BE2C (cell line): ENCODE measurements at regions not wholly inside any gene's neighbourhood (a gene's known extent, or its start where the extent isn't known, plus 50 kb on each side); places are given as distances from the start of the nearest gene placed in this dataset.
A peak's percentile ranks its signal among the peaks of the same experiment; 100 is the strongest.

ENCODE experiments used
- DNase-seq: peaks from one replicate; pipeline ENCODE4 v3.0.0-alpha.2; 2020
- H3K27me3 ChIP-seq: fragments of 250-450 bp; sonication (Bioruptor Pico); 2 replicates; pipeline ENCODE4 v1.5.1; 2020; ENCODE audit warnings: mild to moderate bottlenecking
- H3K36me3 ChIP-seq: fragments of 250-450 bp; sonication (Bioruptor Pico); 2 replicates; pipeline ENCODE4 v1.5.1; 2020; ENCODE audit warnings: mild to moderate bottlenecking
- H3K4me1 ChIP-seq: fragments of 250-450 bp; sonication (Bioruptor Pico); 2 replicates; pipeline ENCODE4 v1.5.1; 2020
- H3K4me3 ChIP-seq: 2 replicates; pipeline ENCODE4 v1.5.1; 2011; ENCODE audit warnings: low read depth, low read length
- H3K9me3 ChIP-seq: fragments of 250-450 bp; sonication (Bioruptor Pico); 2 replicates; pipeline ENCODE4 v1.5.1; 2020
- CTCF ChIP-seq: IDR thresholded peaks from 2 replicates; pipeline ENCODE4 v1.5.1; 2012; ENCODE audit warnings: mild to moderate bottlenecking, low read depth, low read length

DNA sequence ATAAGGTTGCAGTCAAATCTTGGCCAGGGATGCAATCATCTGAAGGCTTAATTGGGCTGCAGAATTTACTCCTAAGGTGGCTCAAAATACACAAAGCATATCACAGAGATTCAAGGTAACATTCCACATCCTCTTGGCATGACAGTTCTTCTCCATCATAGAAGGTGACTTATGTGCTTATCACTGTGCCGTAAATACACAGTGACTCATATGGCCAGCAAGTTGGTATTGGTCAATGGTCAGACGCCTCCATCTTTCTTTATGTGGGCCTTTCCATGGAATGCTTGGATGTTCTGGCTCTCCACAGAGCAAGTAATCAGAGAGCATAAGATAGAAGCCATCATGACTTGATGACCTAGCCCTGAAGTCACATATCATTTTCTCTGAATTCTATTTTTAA is 168.8 kb upstream of the ST8SIA2 start:
- Histone ChIP-seq H3K4me3 (no peak overlapping the region), H3K36me3 (no peaks in the 10 kb centered on the region), H3K4me1 (no peaks in the 10 kb centered on the region), H3K27me3 (no peaks in the 10 kb centered on the region), H3K9me3 (no peaks in the 10 kb centered on the region)
- TF ChIP-seq CTCF, result no peak
- no peak for DNase-seq

DNA sequence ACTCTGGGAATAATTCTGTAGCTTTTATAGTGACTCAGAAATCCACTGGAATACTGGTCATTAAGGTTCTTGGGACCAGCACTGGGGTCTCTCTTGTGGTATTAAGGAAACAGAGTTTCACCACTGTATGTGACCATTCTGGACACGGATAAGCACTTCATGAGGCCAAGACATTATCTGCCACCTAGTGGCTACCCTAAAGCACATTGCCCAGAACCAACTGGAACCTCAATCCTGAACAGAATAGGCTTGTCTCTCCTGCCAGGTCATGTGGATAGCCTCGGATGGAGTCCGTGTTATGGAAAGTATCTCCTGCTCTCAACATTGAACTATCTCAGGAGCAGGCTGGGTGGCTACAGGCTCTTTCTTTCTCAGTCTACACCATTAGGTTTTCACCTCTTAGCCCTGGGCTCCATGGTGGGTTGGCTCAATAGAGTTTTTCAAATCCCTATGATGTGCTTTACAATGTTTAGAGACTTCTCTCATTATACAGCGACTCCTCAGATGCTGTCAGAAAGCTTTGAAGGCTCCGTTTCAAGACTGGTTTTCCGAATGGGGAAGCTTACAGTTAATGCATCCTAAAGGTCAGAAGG is 167.6 kb upstream of the ST8SIA2 start:
- peak; percentile 23 for DNase-seq
- Histone ChIP-seq H3K36me3 (no peaks in the 10 kb centered on the region), H3K27me3 (no peaks in the 10 kb centered on the region), H3K4me1 (no peaks in the 10 kb centered on the region), H3K4me3 (no peak overlapping the region), H3K9me3 (no peaks in the 10 kb centered on the region)
- peak; percentile 72 for TF ChIP-seq CTCF

DNA sequence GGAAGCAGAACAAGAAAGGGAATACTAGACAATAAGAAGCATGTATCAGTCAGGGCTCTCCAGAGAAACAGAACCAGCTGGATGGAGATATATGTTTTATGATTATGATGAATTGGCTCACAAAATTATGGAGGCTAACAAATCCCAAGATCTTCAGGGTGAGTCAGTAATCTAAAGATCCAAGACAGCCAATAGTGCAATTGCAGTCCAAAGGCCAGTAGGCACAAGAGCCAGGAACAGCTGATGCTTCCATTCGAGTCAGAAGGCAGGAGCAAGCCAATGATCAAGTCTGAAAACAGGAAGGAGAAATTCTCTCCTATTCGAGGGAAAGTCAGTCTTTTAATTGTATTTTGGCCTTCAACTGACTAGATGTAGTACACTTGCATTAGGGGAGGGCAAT is 164.9 kb upstream of the ST8SIA2 start:
- TF ChIP-seq CTCF, result no peak
- Histone ChIP-seq H3K27me3 (no peaks in the 10 kb centered on the region), H3K9me3 (no peaks in the 10 kb centered on the region), H3K4me1 (no peaks in the 10 kb centered on the region), H3K36me3 (no peaks in the 10 kb centered on the region), H3K4me3 (no peak overlapping the region)
- no peak for DNase-seq

DNA sequence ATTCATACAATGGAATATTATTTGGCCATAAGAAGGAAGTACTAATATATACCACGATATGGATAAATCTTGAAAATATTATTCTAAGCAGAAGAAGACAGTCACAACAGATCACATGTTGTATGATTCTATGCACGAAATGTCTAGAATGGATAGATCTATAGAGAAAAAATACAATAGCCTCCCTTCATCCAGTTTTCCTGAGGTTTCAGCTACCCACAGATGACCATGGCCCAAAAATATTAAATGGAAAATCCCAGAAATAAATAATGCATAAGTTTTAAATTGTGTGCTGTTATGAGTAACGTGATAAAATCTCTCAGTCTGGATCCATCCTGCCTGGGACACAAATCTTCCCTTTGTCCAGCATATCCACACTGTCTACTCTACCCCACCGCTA is 162.2 kb upstream of the ST8SIA2 start:
- no peak for TF ChIP-seq CTCF
- peaks cover 15% of the 10 kb centered on the region for H3K27me3 ChIP-seq
- H3K36me3 ChIP-seq, result no peaks in the 10 kb centered on the region
- H3K4me3 ChIP-seq, result no peak overlapping the region
- DNase-seq, result no peak
- H3K9me3 ChIP-seq, result no peaks in the 10 kb centered on the region
- no peaks in the 10 kb centered on the region for H3K4me1 ChIP-seq

DNA sequence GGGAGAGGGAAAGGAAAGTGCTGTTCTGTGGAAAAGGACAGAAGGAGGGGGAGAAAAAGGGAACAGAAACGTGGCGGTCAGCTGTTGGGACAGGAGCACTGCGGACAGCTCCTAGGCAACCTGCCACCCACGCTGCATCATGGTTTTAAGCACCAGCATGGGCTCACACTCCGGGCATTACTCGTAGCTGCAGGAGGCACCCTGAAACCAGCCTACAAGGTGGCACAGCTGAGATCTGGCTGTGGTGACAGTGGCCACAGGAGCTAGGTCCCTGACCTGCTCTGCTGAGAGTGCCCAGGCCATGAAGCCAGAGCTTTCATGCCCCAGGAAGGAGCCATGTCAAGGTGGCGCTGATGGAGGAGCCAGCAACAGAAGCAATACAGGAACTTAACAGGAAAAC is 161.4 kb upstream of the ST8SIA2 start:
- H3K4me3 ChIP-seq, result no peak overlapping the region
- peaks cover 22% of the 10 kb centered on the region for H3K27me3 ChIP-seq
- no peaks in the 10 kb centered on the region for H3K9me3 ChIP-seq
- H3K4me1 ChIP-seq, result no peaks in the 10 kb centered on the region
- no peak for TF ChIP-seq CTCF
- H3K36me3 ChIP-seq, result no peaks in the 10 kb centered on the region
- DNase-seq, result no peak

DNA sequence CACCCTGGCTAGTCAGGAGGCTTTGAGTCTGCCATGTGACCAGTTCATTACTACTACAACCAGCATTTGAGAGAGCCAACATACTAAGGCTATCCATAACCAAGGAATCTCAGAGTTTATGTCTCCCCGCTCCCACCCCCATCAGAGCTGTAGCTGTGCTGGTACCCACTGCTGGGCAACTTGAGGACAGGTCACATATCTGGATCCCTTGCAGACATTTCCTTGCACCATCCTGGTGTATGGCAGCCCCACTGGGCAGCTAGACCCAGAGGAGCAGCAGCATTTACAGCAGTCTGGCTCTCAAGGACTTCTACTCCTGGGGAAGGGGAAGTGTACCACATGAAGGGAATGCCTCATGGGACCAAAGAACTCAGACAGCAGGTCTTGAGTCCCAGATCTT is 160.8 kb upstream of the ST8SIA2 start:
- no peak for DNase-seq
- no peak overlapping the region for H3K4me3 ChIP-seq
- H3K9me3 ChIP-seq, result no peaks in the 10 kb centered on the region
- H3K27me3 ChIP-seq, result peaks cover 22% of the 10 kb centered on the region
- TF ChIP-seq CTCF, result no peak
- no peaks in the 10 kb centered on the region for H3K4me1 ChIP-seq
- H3K36me3 ChIP-seq, result no peaks in the 10 kb centered on the region
